ENCODE measurements at regions not wholly inside any gene's neighbourhood (a gene's known extent, or its start where the extent isn't known, plus 50 kb on each side); places are given as distances from the start of the nearest gene placed in this dataset.

DNA sequence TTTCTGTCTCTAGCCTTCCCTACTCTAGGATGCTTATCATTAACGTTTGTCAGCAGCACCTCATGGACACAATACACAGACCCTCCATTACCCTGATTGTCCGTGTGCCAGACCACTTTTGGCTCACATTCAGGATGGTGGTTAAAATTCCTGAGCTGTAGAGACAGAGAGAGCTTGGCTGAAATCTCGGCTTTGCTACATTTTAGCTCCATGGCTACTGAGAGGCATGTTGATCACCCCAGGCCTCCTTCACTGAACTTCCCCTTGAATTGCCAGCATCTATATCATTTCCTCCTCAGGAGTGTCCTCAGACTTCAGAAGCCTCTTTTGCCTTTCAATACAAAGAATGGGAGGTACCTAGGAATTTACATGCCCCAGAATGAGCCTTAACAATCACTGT lies 104.7 kb upstream of the ISL1 start:
- no peak for DNase-seq (ENCODE audit: low spot score)

DNA sequence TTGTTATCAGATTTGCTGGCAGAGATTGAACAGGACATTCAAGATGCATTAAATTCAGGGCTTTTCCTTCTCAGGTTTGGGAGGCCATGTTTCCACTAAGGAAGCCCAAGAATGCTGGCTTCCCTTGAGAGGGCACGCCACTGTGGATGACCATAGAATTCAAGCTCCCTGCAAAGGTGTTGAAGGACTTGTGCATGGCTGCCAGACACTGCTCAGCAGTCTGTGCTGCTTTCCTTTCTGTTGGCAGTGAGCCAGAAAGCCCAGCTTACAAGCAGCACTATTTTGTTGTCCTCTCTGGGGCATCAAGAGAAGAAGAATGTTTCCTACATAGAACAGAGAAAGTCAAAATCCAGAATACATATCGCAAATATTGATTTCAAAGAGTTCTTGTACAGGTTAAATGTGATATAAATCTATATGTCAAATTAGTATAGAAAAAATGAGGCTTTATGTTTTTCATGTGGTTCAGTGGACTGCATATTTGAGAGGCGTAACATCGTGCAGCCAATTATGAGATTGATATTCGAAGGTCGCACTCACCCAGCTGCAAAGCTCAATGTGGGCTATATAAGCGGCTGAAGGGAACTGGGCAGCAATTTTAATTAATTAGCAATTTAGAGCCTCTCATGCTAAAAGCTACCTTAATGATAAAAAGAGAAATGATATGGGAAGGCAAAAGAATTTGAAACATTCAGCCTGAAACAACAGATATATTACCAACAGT lies 103.1 kb upstream of the ISL1 start:
- DNase-seq (ENCODE audit: low spot score) = peak; percentile 29

DNA sequence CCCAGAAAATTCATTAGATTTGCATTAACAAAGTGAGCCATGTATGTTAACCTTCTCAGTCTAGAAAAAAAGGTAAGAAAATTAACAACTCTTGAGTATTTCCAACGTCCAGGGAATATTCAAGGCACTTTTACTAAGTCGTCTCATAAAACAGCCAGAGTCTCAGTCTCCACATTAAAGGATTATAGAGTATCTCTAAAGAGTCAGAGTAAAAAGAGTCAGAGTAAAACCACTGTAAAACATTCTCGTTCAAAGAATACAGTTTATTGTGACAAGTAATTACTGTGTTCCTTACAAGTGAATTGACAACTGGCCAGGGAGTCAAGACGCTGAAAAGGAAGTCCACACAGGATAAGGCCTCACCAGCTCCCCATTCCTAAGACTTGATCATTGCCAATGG lies 97.2 kb upstream of the ISL1 start:
- DNase-seq (ENCODE audit: low spot score) = no peak

DNA sequence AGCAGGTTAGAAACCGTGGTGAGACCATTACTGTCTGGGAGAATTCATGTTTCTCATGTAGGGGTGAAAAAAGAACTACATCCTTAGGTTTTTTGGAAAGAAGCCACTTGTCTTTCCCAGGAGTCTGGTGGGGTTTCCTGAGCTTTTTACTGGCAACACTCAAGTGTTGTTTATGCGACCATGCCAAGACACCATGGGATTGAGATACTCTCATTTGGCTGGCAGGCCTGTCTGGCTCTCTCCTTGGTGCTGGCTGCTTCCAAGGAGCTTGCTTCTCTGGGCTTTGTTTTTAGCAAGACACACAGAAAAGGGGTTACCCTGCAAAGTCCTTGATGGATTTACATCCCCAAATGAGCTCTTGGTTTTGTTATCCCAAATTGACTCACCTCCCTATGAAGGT lies 80.9 kb upstream of the ISL1 start:
- peak; percentile 23 for DNase-seq (ENCODE audit: low spot score)

DNA sequence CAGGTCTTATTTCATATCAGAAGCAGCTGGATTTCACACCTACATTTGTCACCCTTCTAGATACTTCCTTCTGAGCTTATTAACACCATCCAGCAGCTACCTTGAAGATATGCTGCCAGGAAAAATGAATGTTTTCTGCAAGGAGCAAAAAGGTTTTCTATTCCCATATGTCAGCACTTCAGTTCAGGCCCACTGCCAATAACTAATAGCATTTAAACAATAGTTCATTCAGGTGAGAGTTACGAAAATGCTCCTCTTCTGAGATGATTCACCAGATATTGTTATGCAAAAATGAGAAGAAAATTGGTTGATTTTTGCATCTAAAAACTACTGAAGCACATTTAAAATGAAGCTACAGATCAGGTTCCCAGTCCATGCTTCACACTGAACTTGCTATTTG lies 56.4 kb upstream of the ISL1 start:
- DNase-seq (ENCODE audit: low spot score) = no peak
